ENCODE measurements at regions not wholly inside any gene's neighbourhood (a gene's known extent, or its start where the extent isn't known, plus 50 kb on each side); places are given as distances from the start of the nearest gene placed in this dataset.

- TF ChIP-seq ARID4B (CRISPR knock-in tag; IDR thresholded peaks at IDR 0.05; ENCODE audit: borderline replicate concordance) (no peak), TEAD4 (CRISPR knock-in tag; IDR thresholded peaks at IDR 0.05) (no peak), IRF1 (CRISPR knock-in tag; IDR thresholded peaks at IDR 0.05) (no peak)
Observed at GRCh38 chr3:153291059-153291685, 129.1 kb downstream of the RAP2B start.

Data from WTC11 (cell line).